ENCODE measurements at regions not wholly inside any gene's neighbourhood (a gene's known extent, or its start where the extent isn't known, plus 50 kb on each side); places are given as distances from the start of the nearest gene placed in this dataset.

DNA sequence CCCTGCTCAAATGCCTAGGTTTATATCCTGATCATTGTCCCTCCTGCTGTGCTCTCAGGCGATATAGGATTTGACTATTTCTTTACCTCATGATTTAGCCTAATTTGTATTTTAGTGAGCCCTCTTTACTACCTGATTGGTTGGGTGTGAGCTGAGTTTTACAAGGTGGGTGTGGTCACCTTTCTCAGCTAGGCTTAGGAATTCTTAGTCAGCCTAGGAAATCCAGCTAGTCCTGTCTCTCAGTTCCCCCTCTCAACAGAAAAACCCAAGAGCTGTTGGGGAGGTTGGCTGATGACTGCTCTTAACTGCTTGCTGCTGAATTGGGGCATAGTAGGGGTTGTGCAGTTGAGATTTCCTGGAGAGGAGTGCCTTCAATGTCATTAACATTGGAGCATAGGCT, 100.5 kb upstream of the AADAT start:
- TF ChIP-seq, protein P1, sequence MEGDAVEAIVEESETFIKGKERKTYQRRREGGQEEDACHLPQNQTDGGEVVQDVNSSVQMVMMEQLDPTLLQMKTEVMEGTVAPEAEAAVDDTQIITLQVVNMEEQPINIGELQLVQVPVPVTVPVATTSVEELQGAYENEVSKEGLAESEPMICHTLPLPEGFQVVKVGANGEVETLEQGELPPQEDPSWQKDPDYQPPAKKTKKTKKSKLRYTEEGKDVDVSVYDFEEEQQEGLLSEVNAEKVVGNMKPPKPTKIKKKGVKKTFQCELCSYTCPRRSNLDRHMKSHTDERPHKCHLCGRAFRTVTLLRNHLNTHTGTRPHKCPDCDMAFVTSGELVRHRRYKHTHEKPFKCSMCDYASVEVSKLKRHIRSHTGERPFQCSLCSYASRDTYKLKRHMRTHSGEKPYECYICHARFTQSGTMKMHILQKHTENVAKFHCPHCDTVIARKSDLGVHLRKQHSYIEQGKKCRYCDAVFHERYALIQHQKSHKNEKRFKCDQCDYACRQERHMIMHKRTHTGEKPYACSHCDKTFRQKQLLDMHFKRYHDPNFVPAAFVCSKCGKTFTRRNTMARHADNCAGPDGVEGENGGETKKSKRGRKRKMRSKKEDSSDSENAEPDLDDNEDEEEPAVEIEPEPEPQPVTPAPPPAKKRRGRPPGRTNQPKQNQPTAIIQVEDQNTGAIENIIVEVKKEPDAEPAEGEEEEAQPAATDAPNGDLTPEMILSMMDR (IDR thresholded peaks at IDR 0.05): no peak
- no peak for TF ChIP-seq POLR2A (IDR thresholded peaks at IDR 0.05)

Data from right lobe of liver (tissue), 4 donors.